GM19324 (cell line): ENCODE measurements at regions not wholly inside any gene's neighbourhood (a gene's known extent, or its start where the extent isn't known, plus 50 kb on each side); places are given as distances from the start of the nearest gene placed in this dataset.

Experiments used
- ATAC-seq: cut with Tn5 transposase; IDR thresholded peaks from one replicate; pipeline ENCODE4 v1.9.1; 2021; ENCODE audit warnings: mild to moderate bottlenecking, moderate library complexity; ENCODE audit not compliant: unreplicated experiment, low FRiP score

DNA sequence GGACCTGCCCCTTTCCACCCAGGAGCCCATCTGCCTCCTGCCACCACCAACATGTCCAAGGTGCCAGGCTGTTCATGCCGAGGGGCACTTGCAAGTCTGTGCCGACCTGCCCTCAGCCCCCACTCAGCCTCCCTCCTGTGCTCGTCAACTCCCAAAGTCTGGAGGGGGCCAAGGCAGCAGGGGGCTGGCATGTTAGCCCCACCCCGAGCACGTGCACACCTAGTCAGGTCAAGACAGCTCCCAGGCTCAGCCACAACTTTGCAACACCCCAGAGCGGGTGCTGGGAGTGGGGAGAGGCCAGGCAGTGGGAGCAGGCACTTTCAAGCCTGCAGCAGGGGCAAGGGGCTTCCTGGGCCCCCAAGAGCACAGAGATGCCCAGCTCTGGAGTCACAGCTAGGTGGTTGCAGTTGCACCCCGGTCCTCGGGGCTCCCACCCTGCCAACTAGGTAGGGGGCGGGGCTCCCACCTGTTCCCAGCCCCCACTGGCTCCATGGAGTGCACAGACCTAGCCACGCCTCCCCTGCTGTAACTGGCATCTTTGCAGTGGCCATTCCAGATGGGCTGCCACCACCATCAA, 272.5 kb downstream of the CETN3 start:
- no peak for ATAC-seq

DNA sequence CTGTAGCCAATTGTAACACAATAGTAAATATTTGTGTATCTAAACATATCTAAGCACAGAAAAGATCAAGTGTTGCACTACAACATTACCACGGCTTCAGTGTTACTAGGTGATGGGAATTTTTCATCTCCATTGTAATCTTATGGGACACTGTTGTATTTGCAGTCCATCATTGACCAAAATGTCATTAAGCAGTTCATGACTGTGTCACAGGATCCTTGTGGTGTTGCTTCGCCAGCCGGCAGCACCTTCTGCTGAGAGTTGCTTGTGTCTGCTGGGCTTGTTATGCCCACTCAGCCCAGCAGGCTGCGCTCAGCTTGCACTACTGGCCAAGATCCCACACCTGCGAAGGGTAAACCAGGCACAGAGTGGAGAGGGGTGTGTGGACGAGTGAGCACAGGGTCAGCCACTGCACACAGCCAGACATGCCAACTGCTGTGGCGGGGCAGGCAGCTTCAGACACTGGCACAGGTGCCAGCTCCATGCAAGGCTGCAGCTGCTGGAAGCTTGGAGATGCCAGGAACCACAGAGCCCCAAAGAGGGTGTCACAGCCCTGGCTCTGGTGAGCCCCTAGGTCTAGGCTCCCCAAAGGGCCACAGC, 273.7 kb downstream of the CETN3 start:
- peak; percentile 51 for ATAC-seq

DNA sequence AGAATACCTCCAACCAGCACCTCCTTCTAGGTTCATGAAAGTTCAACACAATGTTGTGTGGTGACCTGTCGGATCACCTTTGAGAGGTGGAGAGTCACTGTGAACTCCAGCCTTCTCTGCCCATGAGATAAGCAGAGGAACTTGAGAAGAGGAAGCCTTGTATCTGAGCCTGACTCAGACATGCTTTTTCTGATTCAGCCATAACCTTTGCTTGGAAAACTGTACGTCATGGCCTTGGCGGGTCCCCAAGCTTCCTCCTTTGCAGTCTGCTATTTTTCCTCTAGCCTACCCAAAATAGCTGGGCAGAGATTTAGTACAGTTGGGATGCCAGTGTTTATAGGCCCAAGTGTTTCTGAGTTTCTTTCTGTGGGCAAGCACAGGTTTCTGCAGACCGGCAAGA, 274.7 kb downstream of the CETN3 start:
- no peak for ATAC-seq

DNA sequence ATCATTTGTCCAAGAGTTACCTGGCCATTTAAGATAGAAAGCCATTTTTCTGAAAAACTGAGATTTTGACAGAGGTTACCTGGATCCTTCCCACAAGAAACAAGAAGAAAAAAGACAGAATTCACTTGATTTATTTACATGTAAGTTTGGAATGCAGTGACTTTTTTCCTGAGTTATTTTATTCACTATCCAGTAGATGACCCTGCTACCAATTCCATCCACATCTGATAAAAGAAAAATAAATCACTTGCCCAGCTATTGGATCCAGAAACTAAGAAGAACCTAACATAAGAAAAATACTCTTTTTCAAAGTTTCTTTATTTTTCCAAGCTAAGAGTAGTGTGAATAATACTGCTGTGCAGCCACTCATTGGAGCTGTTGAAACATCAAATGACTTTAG, 275.2 kb downstream of the CETN3 start:
- no peak for ATAC-seq

DNA sequence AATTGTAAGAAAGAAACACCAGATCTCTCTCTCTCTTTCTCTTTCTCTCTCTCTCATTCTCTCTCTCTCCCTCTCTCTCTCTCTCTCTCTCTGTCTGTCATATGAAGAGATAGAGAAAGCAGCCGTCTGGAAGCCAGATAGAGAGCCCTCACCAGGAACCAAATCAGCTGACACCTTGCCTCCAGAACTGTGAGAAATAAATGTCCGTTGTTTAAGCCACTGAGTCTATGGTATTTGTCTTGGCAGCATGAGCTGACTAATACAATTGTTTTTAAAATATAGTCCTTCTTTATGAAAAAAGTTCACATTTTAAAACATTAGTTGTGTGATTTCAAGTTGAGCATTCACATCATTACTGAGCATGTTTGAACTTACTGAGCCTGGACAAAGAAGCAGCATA, 275.6 kb downstream of the CETN3 start:
- no peak for ATAC-seq

DNA sequence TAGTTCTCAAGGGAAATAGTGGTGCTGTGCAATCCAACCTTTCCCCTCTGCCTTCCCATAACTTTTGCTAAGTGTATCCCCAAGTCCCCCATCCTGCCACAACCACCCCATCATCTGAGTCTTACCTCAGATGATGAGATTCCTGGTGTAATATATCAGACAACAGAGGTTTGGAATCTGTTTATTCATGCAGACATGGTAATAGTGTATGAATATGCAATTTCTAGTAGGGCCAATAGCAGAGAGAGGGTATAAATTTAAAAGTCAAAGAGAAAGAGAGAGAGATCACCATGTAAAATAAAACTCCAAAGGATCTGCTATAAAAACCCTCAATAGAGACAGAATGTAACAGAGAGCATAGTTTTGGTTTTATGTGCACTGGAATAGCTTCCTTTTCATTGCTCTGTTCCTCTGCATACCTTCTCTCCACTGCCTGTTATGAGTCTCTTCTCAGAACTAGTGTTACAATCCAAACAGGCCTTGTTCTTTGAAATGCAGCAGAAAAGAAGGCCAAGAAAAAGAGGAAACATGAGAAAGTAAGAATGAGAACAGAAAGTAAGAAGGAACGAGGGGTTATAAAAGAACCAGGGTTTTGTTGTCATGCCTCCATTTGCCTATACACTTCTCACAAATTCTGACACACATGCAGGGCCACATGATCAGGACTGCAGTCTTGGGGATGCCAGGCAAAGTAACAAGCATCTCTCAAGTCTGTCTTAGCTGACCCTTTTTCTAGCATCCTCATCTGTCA, 278.0 kb downstream of the CETN3 start:
- peak; percentile 65 for ATAC-seq

DNA sequence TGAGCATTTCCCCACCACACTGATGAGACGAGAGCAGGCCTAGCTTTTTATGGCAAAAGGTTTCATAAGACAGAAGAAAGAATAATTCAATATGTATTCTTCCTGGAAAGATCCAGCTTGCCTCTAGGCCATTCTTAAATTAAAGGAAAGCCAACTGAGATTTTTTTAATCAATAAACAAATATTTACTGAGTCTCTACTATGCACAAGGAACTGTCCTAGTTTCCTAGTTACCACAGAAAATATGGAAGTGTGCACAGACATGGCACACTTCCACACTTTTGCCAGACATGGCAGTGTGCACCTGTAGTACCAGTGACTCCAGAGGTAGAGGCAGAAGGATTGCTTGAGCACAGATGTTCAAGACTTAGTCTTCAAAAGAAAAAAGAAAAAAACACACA, 281.0 kb downstream of the CETN3 start:
- no peak for ATAC-seq

DNA sequence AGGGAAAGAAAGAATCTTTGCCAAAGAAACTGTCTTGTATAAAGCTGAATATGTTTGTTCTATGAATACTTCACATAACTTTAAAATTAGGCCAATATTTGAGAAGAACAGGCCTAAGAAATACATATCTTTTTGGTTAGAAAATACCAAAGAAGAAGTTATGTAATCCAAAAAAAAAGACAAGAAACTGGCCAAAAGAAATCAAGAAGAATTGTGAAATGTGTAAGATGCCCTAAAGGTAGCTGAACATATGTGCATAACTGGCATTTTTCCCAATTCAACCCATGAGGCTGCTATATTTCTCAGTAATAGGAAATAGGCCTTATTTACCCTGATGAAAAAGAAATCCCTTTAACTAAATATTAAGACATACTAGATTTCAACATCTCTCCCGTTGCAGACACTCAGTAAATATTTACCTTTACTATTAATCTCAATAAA, 290.0 kb downstream of the CETN3 start:
- no peak for ATAC-seq

DNA sequence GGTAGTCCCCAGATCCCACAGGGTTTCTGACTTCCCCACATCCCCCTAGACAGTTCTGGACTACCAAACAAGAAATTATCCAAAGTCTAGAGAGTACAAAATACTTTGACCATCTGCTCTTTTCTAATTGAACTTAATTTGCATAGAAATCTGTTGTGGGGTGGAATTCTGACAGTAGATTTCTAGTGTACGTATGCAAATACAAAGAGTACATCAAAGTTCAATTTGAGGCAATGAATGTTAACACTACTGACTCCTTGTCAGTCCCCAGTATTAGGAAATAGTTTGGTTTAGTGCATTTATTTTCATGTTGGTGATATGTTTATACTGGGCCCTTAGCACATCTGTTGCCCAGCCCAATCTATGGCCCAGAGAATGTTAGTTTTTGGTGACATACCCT, 292.6 kb downstream of the CETN3 start:
- ATAC-seq: no peak

DNA sequence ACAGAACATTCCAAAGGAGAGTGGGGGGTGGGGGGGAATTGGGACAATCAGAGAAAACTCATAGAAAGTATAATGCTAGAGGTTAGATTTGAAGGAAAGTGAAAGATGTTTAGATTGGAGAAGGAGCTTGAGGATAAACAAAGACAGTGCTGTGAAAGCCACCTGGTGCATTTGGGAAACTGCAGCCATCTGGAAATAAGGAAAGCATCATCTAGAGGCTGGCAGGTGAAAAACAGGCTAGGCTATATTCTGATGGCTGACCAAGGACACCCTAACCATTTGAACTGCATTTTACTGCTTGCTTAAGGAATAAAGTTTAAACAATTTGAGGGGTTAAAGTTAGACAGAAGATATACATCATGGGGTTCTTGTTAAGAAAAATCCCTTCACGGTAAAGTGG, 296.4 kb downstream of the CETN3 start:
- ATAC-seq: no peak

DNA sequence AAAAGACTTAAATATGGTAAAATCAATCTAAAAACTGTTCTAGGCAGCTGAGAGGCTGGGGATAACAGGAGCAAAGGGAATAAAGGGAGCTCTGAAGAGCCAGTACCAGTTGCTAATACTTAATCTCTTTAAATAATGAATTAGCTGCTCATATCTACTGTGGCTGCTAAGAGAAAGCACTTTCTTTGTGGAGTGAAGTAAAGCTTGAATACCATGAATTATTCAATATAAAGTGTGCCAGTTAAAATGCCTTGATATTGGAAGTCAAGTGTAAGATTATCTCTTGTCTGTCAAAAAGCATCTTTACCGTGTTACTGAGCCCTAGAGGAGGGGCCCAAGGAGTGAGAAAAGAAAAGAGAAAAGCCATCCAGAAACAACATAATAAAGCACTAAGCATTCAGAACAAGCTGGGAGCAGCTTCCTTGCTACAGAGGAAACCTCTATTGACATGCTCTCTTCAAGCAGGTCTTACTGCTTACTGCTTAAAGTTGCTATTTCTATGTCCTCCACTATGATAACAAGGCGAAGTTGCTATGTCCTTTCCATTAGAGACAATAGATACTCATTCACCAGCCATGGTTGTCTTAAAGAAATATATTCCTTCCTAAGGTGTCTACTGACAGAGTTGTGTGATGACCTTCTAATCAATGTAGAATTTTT, 297.4 kb downstream of the CETN3 start:
- no peak for ATAC-seq

DNA sequence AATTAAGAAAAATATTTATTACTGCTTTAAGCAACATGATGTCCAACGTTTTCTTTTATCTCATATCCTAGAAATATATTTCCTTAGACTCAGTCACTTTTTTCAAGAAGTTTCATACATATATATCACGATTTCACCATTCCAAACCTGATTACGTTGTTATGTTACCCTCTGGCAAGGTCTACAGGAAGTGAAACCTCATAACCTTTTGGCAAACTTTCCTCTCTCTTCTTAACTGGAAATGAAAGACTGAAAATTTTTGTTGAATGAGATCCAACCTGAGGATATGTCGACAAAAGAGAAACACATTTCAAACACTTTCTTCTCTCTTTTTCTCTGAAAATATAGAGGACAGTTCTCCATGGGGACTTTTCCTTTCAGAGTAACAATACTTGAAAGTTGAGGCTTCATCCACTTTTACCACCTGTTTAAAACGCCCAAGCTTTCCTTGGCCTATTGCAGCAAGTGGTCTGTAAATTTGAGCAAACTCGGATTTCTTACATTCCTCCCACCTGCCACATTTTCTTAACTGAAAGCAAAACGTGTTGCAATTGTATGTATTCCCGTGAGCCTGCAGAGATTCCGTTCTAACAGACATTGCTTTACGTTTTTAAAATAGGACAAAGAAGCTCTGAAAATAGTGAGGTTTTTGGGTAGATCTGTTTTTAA, 298.1 kb downstream of the CETN3 start:
- ATAC-seq: no peak

DNA sequence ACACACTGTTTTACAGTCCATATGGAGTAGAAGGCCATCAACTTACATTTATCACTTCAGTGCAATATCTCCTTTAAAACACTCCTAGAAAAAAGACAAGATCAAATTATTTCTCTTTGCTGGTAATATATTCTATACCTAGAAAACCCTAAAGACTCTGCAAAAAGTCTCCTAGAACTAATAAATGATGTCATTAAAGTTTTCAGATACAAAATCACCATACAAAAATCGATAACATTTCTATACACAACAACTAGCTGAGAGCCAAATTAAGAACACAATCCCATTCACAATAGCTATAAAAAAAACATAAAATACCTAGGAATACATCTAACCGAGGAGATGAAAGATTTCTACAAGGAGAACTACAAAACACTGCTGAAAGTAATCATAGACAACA, 300.3 kb downstream of the CETN3 start:
- no peak for ATAC-seq

DNA sequence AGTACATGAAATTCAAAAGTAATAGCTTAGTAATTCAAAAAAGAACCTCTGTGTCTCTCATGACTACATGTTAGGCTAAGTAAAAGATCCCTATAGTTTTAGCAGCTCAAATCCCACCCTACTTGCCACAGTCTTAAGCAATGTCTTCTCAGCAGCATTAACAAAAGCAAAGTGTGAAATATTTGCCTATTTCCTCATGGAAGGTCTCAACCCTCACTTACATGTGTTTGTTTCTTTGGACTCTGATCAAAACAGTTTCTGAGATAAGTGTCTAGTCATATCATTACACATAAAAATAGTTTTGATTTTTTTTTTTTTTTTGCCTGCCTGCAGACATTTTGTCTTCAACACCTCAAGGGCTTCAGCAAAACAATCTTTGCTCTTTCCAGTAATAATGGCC, 310.5 kb downstream of the CETN3 start:
- no peak for ATAC-seq

DNA sequence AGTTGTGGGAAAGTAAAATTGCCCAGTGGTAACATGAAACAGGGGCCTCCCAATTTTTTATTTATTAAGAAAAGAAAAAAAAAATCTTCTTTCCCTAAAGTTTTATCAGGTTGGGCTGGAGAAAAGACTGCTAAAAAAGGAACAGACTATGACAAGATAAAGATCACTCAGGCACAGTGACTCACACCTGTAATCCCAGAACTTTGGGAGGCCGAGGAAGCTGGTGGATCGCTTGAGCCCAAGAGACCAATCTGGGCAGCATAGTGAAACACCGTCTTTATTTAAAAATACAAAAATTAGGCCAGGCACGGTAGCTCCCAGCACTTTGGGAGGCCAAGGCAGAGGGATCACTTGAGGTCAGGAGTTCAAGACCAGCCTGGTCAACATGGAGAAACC, 312.5 kb downstream of the CETN3 start:
- no peak for ATAC-seq

DNA sequence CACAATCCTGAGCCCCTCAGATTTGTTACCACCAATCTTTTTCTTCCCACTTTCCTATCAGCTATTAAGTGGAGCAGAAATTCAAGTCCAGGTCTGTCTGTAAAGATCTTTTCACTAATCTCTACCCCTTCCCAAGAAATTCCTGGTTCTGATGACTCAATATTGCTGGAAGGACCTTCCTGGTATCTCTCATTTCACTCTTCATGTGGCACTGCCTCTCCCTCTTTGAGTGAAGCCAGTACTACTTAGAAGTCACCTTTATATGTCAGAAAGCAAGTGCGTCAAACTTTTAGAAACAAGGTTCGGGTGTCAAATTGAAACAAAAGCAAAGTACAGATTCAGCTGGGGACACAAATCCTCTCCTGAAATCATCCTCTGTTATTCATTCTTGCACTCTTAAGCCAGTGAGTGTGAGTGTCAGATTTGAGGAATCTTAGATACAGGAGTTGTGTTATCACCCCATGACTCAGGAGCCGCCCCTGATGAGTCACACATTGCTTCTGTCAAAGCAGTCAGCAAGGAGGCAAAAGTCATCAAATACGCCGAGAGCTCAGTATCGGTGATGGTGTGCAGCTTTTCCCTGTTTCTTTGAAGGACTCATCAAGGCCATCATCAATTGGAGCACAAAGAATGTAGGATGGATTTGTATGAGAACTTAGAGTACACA, 313.0 kb downstream of the CETN3 start:
- no peak for ATAC-seq

DNA sequence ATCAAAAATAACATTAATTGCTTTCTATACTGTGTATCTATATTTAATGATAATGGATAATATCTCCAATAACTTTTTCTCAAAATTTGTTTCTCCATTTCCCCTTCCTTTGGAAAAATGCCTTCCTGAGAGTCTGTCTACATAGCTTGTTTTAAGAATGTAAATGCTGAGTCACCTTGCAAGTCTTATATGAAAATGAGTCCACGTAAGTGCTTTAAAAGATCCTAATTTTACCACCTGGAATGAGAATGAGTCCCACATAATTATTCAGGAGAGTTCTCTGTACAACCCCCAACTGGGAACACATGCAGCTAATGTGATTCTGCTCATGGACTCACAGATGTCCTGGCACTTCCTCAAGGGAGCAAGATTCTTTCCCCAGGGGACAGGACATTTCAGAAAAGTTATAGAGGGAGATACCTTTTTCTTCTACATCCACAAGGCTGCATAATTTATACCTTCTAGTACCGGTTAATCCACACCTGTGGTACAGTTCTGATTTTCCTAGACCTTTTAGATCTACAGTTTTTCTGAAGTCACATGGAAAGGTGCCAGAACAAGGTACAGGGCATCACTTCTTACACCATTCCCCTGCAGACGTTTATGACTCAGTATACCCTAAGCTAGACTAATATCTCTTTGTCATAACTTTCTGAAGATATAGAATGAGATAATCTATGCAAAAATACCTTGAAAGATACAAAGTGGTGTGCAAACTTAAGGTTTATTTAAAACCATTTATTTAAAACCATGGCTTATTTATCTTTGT, 314.1 kb downstream of the CETN3 start:
- ATAC-seq: no peak

DNA sequence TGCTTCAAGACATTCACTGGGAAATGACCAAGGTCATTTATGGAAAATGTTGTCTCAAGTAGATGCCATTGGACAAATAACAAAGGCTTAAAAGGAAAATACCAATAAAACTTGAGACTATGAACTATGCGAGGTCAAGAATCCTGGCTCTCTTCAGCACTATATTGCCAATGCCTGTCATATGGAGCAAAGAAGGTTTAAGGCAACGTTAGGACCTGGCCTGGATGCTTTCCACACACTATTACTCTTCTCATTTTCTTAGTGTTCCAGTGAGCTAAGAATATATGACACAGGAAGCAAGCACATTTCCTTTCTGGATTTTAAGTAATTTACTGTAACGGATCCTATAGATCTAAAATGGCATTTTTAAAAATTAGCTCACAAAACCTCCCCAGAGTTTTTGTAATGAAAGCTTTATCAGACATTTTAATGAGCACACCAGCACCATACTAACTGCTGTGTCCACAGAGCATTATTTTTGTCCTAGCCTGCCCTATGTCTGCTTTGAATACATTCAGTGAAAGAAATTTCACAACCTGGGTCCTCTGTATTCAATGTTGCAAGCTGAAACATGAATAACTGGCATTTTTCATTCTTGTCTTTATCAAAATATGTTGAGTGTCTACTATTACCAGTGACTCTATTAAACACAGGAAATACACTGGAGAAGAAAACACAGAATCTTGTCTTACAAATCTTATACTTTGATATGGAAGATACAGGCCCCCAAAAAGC, 315.6 kb downstream of the CETN3 start:
- ATAC-seq: no peak

DNA sequence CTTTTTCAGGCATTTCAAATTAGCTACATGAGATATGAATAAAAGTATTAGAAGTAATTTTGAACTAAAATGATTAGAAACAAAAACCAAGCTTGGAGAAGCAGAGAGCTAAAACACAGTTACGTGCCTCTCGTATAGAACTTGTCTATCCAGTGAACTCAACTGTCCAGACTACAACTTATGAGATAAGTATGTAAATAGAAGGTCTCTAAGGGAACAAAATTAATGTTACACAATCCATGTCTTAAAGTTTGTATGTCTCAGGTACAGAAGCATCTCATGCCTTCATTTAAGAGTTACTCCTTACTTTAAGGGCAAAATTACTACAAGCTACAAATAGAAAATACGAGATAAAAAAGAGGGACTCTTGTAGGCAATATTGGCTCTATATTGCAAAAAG, 316.8 kb downstream of the CETN3 start:
- no peak for ATAC-seq
